Duodenal mucosa (tissue), 2 donors: ENCODE measurements at regions not wholly inside any gene's neighbourhood (a gene's known extent, or its start where the extent isn't known, plus 50 kb on each side); places are given as distances from the start of the nearest gene placed in this dataset.

ENCODE experiments used
- H3K27ac ChIP-seq: one replicate; pipeline ENCODE4 v1.7.0; 2013; ENCODE audit warnings: low read depth, low read length
- H3K27me3 ChIP-seq, 2 donors: one replicate each; pipeline ENCODE4 v1.7.0; 2013; ENCODE audit warnings: low read length in 2 of 2, control low read depth in 1 of 2; ENCODE audit not compliant: insufficient read depth in 2 of 2, control insufficient read depth in 1 of 2
- H3K36me3 ChIP-seq, 2 donors: one replicate each; pipeline ENCODE4 v1.7.0; 2013; ENCODE audit warnings: low read length in 2 of 2, control low read depth in 1 of 2; ENCODE audit not compliant: insufficient read depth in 2 of 2, control insufficient read depth in 1 of 2
- H3K4me1 ChIP-seq, 2 donors: one replicate each; pipeline ENCODE4 v1.7.0; 2013; ENCODE audit warnings: low read length in 2 of 2, control low read depth in 1 of 2; ENCODE audit not compliant: insufficient read depth in 2 of 2, control insufficient read depth in 1 of 2
- H3K4me3 ChIP-seq, 2 donors: one replicate each; pipeline ENCODE4 v1.7.0; 2013; ENCODE audit warnings: low read length in 2 of 2, low read depth in 1 of 2
- H3K9ac ChIP-seq, 2 donors: one replicate each; pipeline ENCODE4 v1.7.0; 2013; ENCODE audit warnings: low read length in 2 of 2, low read depth in 1 of 2
- H3K9me3 ChIP-seq, 2 donors: one replicate each; pipeline ENCODE4 v1.7.0; 2013; ENCODE audit warnings: low read length in 2 of 2, control low read depth in 1 of 2; ENCODE audit not compliant: control insufficient read depth in 1 of 2

DNA sequence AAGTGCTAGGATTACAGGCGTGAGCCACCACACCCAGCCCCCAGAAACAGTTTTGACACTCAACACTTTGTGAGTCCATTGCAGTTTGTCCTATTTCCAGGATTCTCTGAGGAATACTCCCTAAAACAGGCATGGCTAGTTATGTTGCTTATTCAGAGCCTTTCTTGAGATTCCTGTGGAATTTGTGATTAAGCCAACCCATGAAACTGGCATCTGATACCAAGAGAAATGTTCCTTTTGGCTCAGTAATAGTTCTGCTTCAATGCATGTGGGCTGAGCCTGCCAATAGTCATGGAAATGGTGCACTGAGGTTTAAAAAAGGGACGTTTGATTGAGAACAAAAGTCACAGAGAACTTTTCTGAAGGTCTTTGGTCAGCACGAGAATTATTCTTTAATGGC is 241.7 kb downstream of the PPP1R2C start:
- no peak overlapping the region for H3K9ac ChIP-seq
- no peak overlapping the region for H3K4me3 ChIP-seq
- no peaks in the 10 kb centered on the region for H3K9me3 ChIP-seq

DNA sequence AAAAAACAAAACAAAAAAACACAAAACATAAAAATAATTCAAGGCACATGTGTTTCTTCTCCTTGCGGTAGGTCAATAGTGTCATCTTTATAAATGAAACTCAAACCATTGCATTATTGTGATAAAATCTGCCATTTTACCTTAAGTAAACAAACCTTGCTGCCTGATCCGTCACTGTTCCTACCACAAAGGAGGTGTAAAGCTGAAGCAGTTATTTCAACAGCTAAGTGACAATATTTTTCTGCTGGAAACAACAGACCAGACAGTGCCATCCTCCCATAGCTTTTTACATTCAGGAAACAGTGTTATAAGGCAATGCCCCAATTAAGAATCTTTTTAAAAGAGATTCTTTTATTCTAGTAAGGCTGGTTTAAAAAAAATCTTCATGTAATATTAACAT is 242.7 kb downstream of the PPP1R2C start:
- Histone ChIP-seq H3K4me3 (no peak overlapping the region), H3K27ac (no peak overlapping the region), H3K9ac (no peak overlapping the region), H3K36me3 (no peaks in the 10 kb centered on the region), H3K27me3 (no peaks in the 10 kb centered on the region), H3K9me3 (no peaks in the 10 kb centered on the region), H3K4me1 (no peaks in the 10 kb centered on the region)

More for the DNA sequence above, 241.7 kb downstream of the PPP1R2C start:
- H3K27me3 ChIP-seq: no peaks in the 10 kb centered on the region
- no peaks in the 10 kb centered on the region for H3K36me3 ChIP-seq
- no peak overlapping the region for H3K27ac ChIP-seq
- H3K4me1 ChIP-seq: no peaks in the 10 kb centered on the region

DNA sequence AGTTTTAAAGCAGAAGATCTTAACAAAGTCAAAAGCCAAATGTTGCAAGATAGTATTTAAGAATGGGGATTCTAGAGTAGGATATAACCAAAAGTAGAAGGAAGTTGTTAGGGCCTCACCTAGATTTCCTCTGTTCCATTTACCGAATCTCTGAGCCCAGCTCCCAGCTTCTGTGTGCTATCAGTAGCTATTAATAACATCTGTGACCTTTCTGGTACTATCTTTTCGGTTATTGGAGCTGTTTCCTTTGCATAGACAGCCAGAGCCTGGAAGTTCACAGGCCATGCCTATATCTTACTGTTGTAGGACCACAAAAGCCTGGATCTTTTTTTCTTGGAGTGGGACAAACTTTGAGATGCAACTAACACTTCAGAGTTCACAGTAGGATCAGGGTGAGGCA is 244.2 kb downstream of the PPP1R2C start:
- no peaks in the 10 kb centered on the region for H3K36me3 ChIP-seq
- H3K27ac ChIP-seq: no peak overlapping the region
- H3K4me1 ChIP-seq: no peaks in the 10 kb centered on the region
- no peak overlapping the region for H3K4me3 ChIP-seq
- no peaks in the 10 kb centered on the region for H3K27me3 ChIP-seq
- no peak overlapping the region for H3K9ac ChIP-seq
- no peaks in the 10 kb centered on the region for H3K9me3 ChIP-seq

DNA sequence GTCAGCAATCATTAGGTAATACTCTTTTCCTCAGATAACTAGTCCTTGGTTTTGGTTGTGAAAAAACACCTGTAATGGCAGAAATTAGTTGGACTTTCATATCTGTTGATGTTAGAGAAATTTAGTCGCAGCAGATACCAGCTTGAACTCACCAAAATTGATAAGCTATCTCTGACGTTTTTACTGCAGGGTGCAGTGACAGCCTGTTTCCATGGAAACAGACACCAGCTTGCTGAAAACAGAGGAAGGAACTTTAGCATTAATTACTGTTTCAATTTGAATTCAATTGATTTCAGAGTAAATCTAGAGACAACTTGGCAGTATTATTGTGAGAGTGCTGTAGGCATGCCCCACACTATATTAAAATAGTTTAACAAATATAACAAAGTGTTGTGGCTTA is 246.5 kb downstream of the PPP1R2C start:
- H3K27ac ChIP-seq: no peak overlapping the region
- no peaks in the 10 kb centered on the region for H3K36me3 ChIP-seq
- H3K9me3 ChIP-seq: no peaks in the 10 kb centered on the region
- H3K27me3 ChIP-seq: no peaks in the 10 kb centered on the region
- no peak overlapping the region for H3K4me3 ChIP-seq
- no peak overlapping the region for H3K9ac ChIP-seq
- H3K4me1 ChIP-seq: no peaks in the 10 kb centered on the region

DNA sequence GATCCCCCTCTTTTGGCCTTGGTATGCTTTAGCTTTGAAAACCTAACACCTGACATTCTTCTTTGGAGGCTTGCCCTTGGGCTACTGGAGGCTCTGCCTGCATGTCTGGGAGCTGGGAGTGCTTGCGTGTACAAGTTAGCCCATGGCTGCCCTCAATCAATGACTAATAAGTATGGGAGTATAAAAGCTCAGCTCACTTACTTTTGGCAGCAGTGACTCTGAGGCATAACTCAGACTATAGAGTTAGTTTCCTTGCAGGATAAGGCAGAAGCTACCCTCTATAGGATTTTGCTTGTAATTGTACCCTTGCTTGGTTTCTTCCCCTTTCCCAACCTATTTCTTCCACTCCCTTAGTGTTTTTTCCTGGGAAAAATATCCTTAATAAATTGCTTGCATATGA is 247.9 kb downstream of the PPP1R2C start:
- no peaks in the 10 kb centered on the region for H3K4me1 ChIP-seq
- H3K9ac ChIP-seq: no peak overlapping the region
- no peaks in the 10 kb centered on the region for H3K36me3 ChIP-seq
- no peaks in the 10 kb centered on the region for H3K27me3 ChIP-seq
- H3K27ac ChIP-seq: no peak overlapping the region
- no peak overlapping the region for H3K4me3 ChIP-seq
- H3K9me3 ChIP-seq: no peaks in the 10 kb centered on the region

DNA sequence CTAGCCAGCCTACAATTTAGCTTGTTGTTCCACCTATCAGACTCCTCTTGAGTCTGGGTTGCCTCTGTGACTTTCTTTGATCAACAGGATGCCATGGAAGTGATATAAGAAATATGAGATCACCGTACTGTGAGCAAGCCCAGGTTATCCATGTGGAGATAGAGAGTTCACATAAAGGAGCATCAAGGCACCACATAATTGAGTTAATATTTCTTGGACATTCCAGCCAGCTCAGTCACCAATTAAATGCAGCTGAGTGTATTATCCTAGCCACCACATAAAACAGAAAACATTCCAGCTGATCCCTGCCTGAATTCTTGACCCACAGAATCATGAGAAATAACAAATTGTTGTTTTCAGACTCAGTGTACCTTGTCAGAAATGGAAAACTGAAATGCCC is 253.6 kb downstream of the PPP1R2C start:
- H3K4me1 ChIP-seq: no peaks in the 10 kb centered on the region
- no peak overlapping the region for H3K27ac ChIP-seq
- no peak overlapping the region for H3K9ac ChIP-seq
- no peak overlapping the region for H3K4me3 ChIP-seq
- H3K36me3 ChIP-seq: no peaks in the 10 kb centered on the region
- no peaks in the 10 kb centered on the region for H3K27me3 ChIP-seq
- no peaks in the 10 kb centered on the region for H3K9me3 ChIP-seq

DNA sequence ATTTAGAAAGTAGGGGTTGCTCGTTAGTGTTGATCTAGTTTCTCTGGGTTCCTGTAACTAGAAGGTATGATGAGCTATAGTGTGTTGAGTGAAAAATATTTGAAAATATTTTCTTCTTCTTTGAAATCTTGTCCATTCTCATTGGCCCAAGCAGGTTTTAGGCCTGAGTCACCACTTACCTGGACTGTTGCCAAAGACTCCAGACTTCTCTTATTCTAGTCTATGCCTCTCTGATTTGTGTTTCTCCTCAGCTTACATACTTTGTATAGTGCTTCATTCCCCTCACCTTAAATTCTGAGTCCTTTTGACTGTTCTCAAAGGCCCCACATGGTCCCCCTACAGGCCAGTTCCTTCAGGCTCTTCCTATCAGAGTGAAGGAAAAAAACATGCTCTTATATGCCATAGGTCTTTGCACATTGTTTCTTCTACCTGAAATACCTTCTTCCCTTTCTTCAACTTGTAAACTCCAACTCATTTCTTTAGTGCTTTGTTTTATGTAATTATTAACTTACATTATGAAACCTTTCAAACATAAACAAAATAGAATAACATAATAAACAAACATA is 258.2 kb downstream of the PPP1R2C start:
- H3K27ac ChIP-seq: no peak overlapping the region
- H3K36me3 ChIP-seq: no peaks in the 10 kb centered on the region
- H3K4me1 ChIP-seq: no peaks in the 10 kb centered on the region
- H3K4me3 ChIP-seq: no peak overlapping the region
- no peaks in the 10 kb centered on the region for H3K27me3 ChIP-seq
- no peaks in the 10 kb centered on the region for H3K9me3 ChIP-seq
- no peak overlapping the region for H3K9ac ChIP-seq

DNA sequence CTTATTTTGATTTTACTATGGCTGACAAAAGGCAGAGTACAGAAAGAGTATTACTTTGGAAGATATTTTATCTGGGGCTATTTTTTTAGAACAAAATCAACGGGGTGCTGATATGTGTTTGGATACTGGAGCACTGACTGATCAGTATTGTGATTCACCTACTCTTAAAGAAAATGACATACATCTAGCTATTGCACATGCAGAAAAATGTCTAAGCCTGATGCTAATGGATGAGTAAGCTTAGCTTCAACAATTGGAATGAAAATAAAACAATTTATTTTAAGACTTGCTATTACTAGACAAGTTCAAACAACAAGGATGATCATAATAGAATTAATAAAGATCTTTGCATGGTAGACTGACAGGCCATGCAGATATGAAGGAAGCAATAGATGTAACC is 262.0 kb downstream of the PPP1R2C start:
- Histone ChIP-seq H3K4me1 (no peaks in the 10 kb centered on the region), H3K9ac (no peak overlapping the region), H3K27me3 (no peaks in the 10 kb centered on the region)

DNA sequence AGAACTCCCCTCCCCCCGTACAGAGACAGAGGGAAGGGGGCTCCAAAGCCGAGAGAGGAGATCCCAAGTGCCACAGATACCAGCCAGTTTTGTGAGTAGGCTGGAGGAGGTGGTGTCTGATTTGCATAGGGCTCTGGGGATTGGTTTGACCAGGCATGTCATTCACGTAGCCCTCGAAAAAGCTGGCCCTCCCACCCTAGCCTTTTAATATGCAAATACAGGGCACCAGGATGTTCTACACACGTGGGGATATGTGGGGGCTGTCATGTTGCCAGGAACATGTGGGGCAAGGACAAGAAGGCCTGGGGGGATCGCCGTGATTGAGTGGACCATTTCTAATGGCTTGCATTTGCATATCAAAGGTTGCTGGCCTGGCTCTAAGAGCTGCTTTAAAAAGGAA is 272.9 kb downstream of the PPP1R2C start:
- no peaks in the 10 kb centered on the region for H3K9me3 ChIP-seq
- H3K9ac ChIP-seq: no peak overlapping the region
- H3K27me3 ChIP-seq: no peaks in the 10 kb centered on the region
- no peaks in the 10 kb centered on the region for H3K4me1 ChIP-seq
- H3K27ac ChIP-seq: no peak overlapping the region
- no peak overlapping the region for H3K4me3 ChIP-seq
- no peaks in the 10 kb centered on the region for H3K36me3 ChIP-seq

More for the DNA sequence above, 262.0 kb downstream of the PPP1R2C start:
- no peaks in the 10 kb centered on the region for H3K9me3 ChIP-seq
- H3K36me3 ChIP-seq: no peaks in the 10 kb centered on the region
- H3K27ac ChIP-seq: no peak overlapping the region
- no peak overlapping the region for H3K4me3 ChIP-seq

DNA sequence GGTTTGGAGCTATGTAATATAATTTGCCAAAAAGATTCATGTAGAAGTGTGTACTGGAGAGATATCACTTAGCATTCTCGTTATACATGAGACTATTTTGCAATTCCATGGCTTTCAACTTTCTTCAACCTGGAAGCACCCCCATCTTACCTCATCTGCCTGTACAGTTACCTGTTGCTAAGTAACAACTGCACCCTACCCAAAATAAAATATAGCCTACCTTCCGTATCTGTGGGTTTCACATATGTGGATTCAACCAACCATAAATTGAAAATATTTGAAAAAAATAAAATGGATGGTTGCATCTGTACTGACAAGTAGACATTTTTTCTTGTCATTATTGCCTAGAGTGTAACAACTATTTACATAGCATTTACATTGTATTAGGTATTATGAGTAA is 278.3 kb downstream of the PPP1R2C start:
- no peak overlapping the region for H3K9ac ChIP-seq
- no peaks in the 10 kb centered on the region for H3K27me3 ChIP-seq
- no peak overlapping the region for H3K4me3 ChIP-seq
- no peaks in the 10 kb centered on the region for H3K9me3 ChIP-seq
- no peaks in the 10 kb centered on the region for H3K4me1 ChIP-seq
- no peaks in the 10 kb centered on the region for H3K36me3 ChIP-seq
- no peak overlapping the region for H3K27ac ChIP-seq

DNA sequence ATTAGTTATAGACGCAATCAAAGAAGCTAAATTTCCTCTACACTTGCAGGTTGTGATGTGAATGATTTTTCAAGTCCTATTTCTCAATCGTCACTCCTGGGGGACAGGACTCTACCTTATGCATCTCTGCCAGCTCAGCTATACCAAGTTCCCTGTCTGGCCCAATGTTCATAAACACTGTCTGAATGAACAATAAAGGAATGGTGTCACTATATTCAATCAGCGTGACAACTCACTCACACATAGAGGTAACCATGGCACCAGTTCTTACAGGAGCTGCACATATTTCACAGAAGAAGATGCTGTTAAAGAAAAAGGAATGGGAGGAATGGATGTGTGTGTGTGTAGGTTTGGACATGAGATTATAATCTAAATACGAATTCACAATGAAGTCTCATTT is 280.6 kb downstream of the PPP1R2C start:
- H3K4me3 ChIP-seq: no peak overlapping the region
- H3K27me3 ChIP-seq: no peaks in the 10 kb centered on the region
- H3K9ac ChIP-seq: no peak overlapping the region
- no peaks in the 10 kb centered on the region for H3K4me1 ChIP-seq
- H3K27ac ChIP-seq: no peak overlapping the region
- H3K9me3 ChIP-seq: no peaks in the 10 kb centered on the region
- H3K36me3 ChIP-seq: no peaks in the 10 kb centered on the region
